ENCODE measurements at regions not wholly inside any gene's neighbourhood (a gene's known extent, or its start where the extent isn't known, plus 50 kb on each side); places are given as distances from the start of the nearest gene placed in this dataset.

GRCh38 chr6:88371480-88371879, 205.3 kb upstream of the CNR1 start:
- Histone ChIP-seq H3K27ac (no peak overlapping the region), H3K36me3 (no peaks in the 10 kb centered on the region), H3K4me1 (peaks cover 2% of the 10 kb centered on the region), H3K27me3 (no peaks in the 10 kb centered on the region), H3K9me3 (no peaks in the 10 kb centered on the region), H3K4me3 (no peak overlapping the region)
- intact Hi-C loops (cut with DNase I): no loop called here
- peak; percentile 16 for ATAC-seq
- DNase-seq: no peak
- no peak for TF ChIP-seq CTCF (IDR thresholded peaks at IDR 0.05)

DNA sequence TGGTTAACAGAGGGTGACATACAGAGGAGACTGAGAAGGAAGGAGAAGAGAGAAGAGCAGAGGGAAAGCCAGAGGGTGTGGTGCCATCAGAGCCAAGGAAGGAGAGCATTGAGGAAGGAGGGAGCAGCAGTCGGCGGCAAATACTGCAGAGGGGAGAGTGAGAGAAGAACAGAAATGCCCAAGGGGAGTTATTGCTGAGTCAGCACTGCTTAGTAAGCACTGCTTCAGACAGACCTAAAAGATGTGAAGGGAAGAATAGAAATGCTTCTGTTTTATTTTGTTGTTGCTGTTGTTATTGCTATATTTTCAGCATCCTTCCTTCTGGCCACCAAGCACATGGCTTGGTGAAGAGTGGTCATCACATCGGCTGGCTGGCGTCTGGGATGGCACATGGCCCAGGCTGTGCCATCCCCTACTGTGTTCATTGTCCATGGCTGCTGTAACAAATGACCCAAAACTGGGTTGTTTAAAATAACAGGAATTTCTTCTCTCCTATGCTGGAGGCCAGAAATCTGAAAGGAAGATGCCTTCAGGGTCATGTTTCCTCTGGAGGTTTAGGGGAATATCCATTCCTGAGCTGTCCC, 204.1 kb upstream of the CNR1 start:
- no peaks in the 10 kb centered on the region for H3K9me3 ChIP-seq
- H3K36me3 ChIP-seq: no peaks in the 10 kb centered on the region
- DNase-seq: no peak
- no peaks in the 10 kb centered on the region for H3K27me3 ChIP-seq
- no peak overlapping the region for H3K27ac ChIP-seq
- TF ChIP-seq CTCF (IDR thresholded peaks at IDR 0.05): no peak
- H3K4me3 ChIP-seq: no peak overlapping the region
- intact Hi-C loops (cut with DNase I): no loop called here
- no peak for ATAC-seq
- no peaks in the 10 kb centered on the region for H3K4me1 ChIP-seq

GRCh38 chr6:88369262-88369661, 203.1 kb upstream of the CNR1 start:
- no peaks in the 10 kb centered on the region for H3K4me1 ChIP-seq
- no peak for TF ChIP-seq CTCF (IDR thresholded peaks at IDR 0.05)
- H3K27me3 ChIP-seq: no peaks in the 10 kb centered on the region
- no peak overlapping the region for H3K27ac ChIP-seq
- no peaks in the 10 kb centered on the region for H3K36me3 ChIP-seq
- intact Hi-C loops (cut with DNase I): no loop called here
- no peaks in the 10 kb centered on the region for H3K9me3 ChIP-seq
- H3K4me3 ChIP-seq: no peak overlapping the region
- DNase-seq: no peak
- ATAC-seq: no peak

DNA sequence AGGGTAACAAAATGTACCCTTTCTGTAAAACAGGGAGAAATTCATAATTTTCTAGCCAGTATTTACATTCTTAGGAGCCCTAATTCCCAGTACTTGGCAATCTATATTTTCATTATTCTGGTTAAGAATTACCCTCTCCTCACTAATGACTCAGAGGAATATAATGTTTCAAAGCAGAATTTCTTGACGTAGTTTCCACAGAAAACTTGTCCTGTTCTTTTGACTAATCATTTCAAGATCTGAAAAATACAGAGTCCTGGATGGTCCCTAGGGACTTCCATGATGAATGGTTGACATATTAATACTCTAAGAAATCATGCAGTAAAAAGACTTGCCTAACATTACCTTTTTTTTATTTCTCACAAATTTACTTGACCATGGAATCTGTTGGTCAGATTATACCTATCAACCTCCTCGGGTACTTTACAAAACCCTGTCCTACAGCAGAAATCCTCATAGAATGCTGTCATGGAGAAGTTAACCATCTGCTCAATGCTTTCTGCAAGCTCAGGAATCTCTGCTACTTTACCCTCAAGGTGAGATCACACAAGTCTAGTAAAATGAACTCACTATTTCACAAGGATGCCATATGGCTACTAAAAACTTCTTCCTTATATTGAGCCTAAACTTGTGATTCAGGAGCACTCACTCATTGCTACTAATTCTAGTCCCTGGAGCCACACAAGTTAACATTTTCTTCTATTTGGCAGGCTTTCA, 202.1 kb upstream of the CNR1 start:
- DNase-seq: no peak
- no peaks in the 10 kb centered on the region for H3K27me3 ChIP-seq
- H3K36me3 ChIP-seq: no peaks in the 10 kb centered on the region
- no peaks in the 10 kb centered on the region for H3K4me1 ChIP-seq
- no peak for ATAC-seq
- no peak overlapping the region for H3K4me3 ChIP-seq
- intact Hi-C loops (cut with DNase I): no loop called here
- no peaks in the 10 kb centered on the region for H3K9me3 ChIP-seq
- no peak overlapping the region for H3K27ac ChIP-seq
- TF ChIP-seq CTCF (IDR thresholded peaks at IDR 0.05): no peak

DNA sequence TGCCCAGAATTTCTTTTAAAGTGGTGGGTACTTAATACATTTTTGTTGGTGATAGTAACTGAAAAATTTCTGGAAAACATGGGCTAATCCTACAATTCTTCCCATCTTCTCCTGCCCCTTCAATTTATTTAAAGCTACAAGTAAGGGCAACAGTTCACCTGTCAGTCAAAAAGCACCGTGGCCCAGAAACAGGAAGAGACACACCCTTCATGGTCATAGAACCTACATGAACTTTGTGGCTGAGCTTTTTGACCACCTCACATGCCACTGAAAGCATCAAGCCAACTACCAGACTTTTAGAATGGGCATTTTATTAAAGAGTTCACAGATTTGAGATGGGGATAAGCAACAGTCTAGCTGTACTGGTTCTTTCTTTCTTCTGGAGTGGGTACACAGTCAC, 201.1 kb upstream of the CNR1 start:
- no peak for TF ChIP-seq CTCF (IDR thresholded peaks at IDR 0.05)

More for the DNA sequence above, 201.1 kb upstream of the CNR1 start:
- Histone ChIP-seq H3K27ac (no peak overlapping the region), H3K4me3 (no peak overlapping the region), H3K36me3 (no peaks in the 10 kb centered on the region), H3K4me1 (no peaks in the 10 kb centered on the region), H3K9me3 (no peaks in the 10 kb centered on the region), H3K27me3 (no peaks in the 10 kb centered on the region)
- no peak for DNase-seq
- ATAC-seq: no peak
- intact Hi-C loops (cut with DNase I): no loop called here

Measured in upper lobe of right lung (tissue), 1 donor.